SK-N-SH treated with all-trans-retinoic acid at 6 μM for 48 hours (cell line): ENCODE measurements at regions not wholly inside any gene's neighbourhood (a gene's known extent, or its start where the extent isn't known, plus 50 kb on each side); places are given as distances from the start of the nearest gene placed in this dataset.

Experiments
- GLIS3 ChIP-seq: fragments of 250-450 bp; sonication (Bioruptor Pico); IDR thresholded peaks from 2 replicates; pipeline ENCODE4 v1.5.0; 2020; ENCODE audit warnings: mild to moderate bottlenecking, moderate library complexity
- ZFP3 ChIP-seq: fragments of 250-450 bp; sonication (Bioruptor Pico); IDR thresholded peaks from 2 replicates; pipeline ENCODE4 v1.5.0; 2020; ENCODE audit warnings: mild to moderate bottlenecking, moderate library complexity
- TF ChIP-seq, protein P1 (sequence below): fragments of 250-450 bp; sonication (Bioruptor Pico); IDR thresholded peaks from 2 replicates; pipeline ENCODE4 v1.5.0; 2020; ENCODE audit warnings: mild to moderate bottlenecking, moderate library complexity

DNA sequence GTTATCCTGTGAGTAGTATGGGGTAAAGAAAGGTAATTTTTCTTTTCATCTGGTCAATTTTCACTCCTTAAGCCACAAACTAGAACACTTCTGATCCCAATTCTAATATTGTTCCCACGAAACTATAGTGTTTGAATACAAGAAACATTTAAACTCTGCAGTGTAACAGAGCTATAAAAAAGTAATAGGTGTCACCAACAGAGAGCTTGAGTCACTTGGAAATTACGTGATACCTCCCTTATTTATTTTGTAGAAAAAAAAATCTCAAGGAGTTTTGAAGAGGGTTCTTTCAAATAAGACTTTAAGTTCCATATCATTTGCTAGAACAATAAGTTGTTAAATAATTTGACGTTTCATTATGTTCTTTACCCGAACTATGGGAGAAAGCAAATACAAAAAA, 959.4 kb downstream of the JRKL start:
- TF ChIP-seq, protein P1, sequence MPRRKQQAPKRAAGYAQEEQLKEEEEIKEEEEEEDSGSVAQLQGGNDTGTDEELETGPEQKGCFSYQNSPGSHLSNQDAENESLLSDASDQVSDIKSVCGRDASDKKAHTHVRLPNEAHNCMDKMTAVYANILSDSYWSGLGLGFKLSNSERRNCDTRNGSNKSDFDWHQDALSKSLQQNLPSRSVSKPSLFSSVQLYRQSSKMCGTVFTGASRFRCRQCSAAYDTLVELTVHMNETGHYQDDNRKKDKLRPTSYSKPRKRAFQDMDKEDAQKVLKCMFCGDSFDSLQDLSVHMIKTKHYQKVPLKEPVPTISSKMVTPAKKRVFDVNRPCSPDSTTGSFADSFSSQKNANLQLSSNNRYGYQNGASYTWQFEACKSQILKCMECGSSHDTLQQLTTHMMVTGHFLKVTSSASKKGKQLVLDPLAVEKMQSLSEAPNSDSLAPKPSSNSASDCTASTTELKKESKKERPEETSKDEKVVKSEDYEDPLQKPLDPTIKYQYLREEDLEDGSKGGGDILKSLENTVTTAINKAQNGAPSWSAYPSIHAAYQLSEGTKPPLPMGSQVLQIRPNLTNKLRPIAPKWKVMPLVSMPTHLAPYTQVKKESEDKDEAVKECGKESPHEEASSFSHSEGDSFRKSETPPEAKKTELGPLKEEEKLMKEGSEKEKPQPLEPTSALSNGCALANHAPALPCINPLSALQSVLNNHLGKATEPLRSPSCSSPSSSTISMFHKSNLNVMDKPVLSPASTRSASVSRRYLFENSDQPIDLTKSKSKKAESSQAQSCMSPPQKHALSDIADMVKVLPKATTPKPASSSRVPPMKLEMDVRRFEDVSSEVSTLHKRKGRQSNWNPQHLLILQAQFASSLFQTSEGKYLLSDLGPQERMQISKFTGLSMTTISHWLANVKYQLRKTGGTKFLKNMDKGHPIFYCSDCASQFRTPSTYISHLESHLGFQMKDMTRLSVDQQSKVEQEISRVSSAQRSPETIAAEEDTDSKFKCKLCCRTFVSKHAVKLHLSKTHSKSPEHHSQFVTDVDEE = no peak
- TF ChIP-seq GLIS3 (CRISPR knock-in tag) = no peak
- TF ChIP-seq ZFP3 (CRISPR knock-in tag) = no peak
